ENCODE measurements at regions not wholly inside any gene's neighbourhood (a gene's known extent, or its start where the extent isn't known, plus 50 kb on each side); places are given as distances from the start of the nearest gene placed in this dataset.
A peak's percentile ranks its signal among the peaks of the same experiment; 100 is the strongest.

- DNase-seq (ENCODE audit: low spot score), result no peak
Measured at GRCh38 chr1:234698686-234699085, 88.7 kb upstream of the IRF2BP2 start.

GRCh38 chr1:234697741-234698140 is 87.8 kb upstream of the IRF2BP2 start:
- DNase-seq (ENCODE audit: low spot score), result no peak

- DNase-seq (ENCODE audit: low spot score), result peak; percentile 25
Measured at GRCh38 chr1:234697015-234697414, 87.0 kb upstream of the IRF2BP2 start.

GRCh38 chr1:234696148-234696576 is 86.2 kb upstream of the IRF2BP2 start:
- no peak for DNase-seq (ENCODE audit: low spot score)

- no peak for DNase-seq (ENCODE audit: low spot score)
Measured at GRCh38 chr1:234694661-234695060, 84.7 kb upstream of the IRF2BP2 start.

GRCh38 chr1:234692966-234693580 is 83.1 kb upstream of the IRF2BP2 start:
- DNase-seq (ENCODE audit: low spot score), result no peak

- DNase-seq (ENCODE audit: low spot score), result no peak
Measured at GRCh38 chr1:234691567-234691966, 81.6 kb upstream of the IRF2BP2 start.

GRCh38 chr1:234690872-234691271 is 80.9 kb upstream of the IRF2BP2 start:
- DNase-seq (ENCODE audit: low spot score), result no peak

GRCh38 chr1:234689236-234689635 is 79.3 kb upstream of the IRF2BP2 start:
- no peak for DNase-seq (ENCODE audit: low spot score)

- DNase-seq (ENCODE audit: low spot score), result no peak
Measured at GRCh38 chr1:234687011-234687410, 77.0 kb upstream of the IRF2BP2 start.

- DNase-seq (ENCODE audit: low spot score), result no peak
Measured at GRCh38 chr1:234686035-234686434, 76.1 kb upstream of the IRF2BP2 start.

- no peak for DNase-seq (ENCODE audit: low spot score)
Measured at GRCh38 chr1:234684856-234685255, 74.9 kb upstream of the IRF2BP2 start.

GRCh38 chr1:234683861-234684632 is 74.1 kb upstream of the IRF2BP2 start:
- DNase-seq (ENCODE audit: low spot score), result peak; percentile 82

- DNase-seq (ENCODE audit: low spot score), result no peak
Measured at GRCh38 chr1:234683127-234683860, 73.3 kb upstream of the IRF2BP2 start.

- no peak for DNase-seq (ENCODE audit: low spot score)
Measured at GRCh38 chr1:234681990-234682389, 72.0 kb upstream of the IRF2BP2 start.

- no peak for DNase-seq (ENCODE audit: low spot score)
Measured at GRCh38 chr1:234681065-234681464, 71.1 kb upstream of the IRF2BP2 start.

- no peak for DNase-seq (ENCODE audit: low spot score)
Measured at GRCh38 chr1:234680331-234680904, 70.4 kb upstream of the IRF2BP2 start.

- DNase-seq (ENCODE audit: low spot score), result peak; percentile 89
Measured at GRCh38 chr1:234676103-234676594, 66.2 kb upstream of the IRF2BP2 start.

- DNase-seq (ENCODE audit: low spot score), result no peak
Measured at GRCh38 chr1:234675572-234675971, 65.6 kb upstream of the IRF2BP2 start.

- DNase-seq (ENCODE audit: low spot score), result no peak
Measured at GRCh38 chr1:234675006-234675405, 65.0 kb upstream of the IRF2BP2 start.

GRCh38 chr1:234674218-234674815 is 64.3 kb upstream of the IRF2BP2 start:
- DNase-seq (ENCODE audit: low spot score), result no peak

All from AG20443 (cell line).